ENCODE measurements at regions not wholly inside any gene's neighbourhood (a gene's known extent, or its start where the extent isn't known, plus 50 kb on each side); places are given as distances from the start of the nearest gene placed in this dataset.

DNA sequence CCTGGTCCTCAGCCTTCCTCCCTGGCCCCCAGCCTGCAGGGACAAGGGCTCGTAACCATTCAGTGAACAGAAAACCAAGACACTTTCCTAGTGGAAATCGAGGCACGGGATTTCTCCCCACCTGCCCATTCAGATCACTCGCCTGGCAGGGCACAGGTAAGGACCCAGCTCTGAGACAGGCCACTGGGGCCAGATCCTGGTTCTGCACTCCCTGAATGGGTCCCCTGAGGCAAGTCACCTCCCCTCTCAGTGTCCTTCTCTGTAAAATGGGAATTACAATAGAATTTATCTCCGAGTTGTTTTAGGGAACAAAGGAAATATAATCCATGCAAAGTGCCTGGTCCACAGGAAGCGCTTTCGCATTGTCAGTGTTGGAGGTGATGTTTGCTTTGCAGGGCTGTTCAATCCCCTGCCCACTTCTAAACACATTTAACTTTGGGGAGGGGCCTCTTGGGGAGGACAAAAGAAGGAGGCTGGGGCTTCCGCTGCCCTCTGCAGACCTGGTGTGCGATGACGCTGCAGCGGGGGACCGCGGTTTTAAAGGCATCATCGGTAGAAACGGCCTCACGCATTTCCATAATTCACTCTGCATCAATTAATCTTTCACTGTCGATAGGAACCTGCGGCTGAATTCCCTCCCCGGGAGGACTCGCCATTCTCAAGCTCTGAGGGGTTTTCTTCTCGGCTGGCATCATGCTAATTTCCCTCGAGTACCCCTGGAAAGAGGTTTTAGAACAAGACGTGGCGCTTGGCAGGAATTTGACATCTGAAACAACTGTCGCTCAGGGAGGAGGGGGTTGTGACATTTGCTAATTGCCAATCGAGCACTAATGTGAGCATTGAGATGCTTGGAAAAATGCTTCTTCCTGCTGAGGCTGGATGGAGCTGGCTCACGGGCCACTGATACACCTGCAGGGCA lies 70.4 kb upstream of the FGF3 start:
- H3K27me3 ChIP-seq (ENCODE audit: control insufficient read depth, insufficient read depth, low read length): no peaks in the 10 kb centered on the region
- H3K36me3 ChIP-seq (ENCODE audit: control insufficient read depth, insufficient read depth, low read length): no peaks in the 10 kb centered on the region
- no peak overlapping the region for H3K9ac ChIP-seq
- TF ChIP-seq, protein P1, sequence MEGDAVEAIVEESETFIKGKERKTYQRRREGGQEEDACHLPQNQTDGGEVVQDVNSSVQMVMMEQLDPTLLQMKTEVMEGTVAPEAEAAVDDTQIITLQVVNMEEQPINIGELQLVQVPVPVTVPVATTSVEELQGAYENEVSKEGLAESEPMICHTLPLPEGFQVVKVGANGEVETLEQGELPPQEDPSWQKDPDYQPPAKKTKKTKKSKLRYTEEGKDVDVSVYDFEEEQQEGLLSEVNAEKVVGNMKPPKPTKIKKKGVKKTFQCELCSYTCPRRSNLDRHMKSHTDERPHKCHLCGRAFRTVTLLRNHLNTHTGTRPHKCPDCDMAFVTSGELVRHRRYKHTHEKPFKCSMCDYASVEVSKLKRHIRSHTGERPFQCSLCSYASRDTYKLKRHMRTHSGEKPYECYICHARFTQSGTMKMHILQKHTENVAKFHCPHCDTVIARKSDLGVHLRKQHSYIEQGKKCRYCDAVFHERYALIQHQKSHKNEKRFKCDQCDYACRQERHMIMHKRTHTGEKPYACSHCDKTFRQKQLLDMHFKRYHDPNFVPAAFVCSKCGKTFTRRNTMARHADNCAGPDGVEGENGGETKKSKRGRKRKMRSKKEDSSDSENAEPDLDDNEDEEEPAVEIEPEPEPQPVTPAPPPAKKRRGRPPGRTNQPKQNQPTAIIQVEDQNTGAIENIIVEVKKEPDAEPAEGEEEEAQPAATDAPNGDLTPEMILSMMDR (IDR thresholded peaks at IDR 0.05): no peak
- no peak overlapping the region for H3K4me2 ChIP-seq (ENCODE audit: low read length)
- peaks cover 5% of the 10 kb centered on the region for H3K4me1 ChIP-seq
- H3K4me3 ChIP-seq (ENCODE audit: low read depth, low read length): no peak overlapping the region
- no peak overlapping the region for H3K27ac ChIP-seq
- no peaks in the 10 kb centered on the region for H3K9me3 ChIP-seq (ENCODE audit: control insufficient read depth, low read length)
- H2AFZ ChIP-seq: no peak overlapping the region
- H3K79me2 ChIP-seq: no peaks in the 10 kb centered on the region

- Histone ChIP-seq H3K27me3 (ENCODE audit: control insufficient read depth, insufficient read depth, low read length) (no peaks in the 10 kb centered on the region), H3K79me2 (no peaks in the 10 kb centered on the region), H3K4me2 (ENCODE audit: low read length) (no peak overlapping the region), H3K36me3 (ENCODE audit: control insufficient read depth, insufficient read depth, low read length) (no peaks in the 10 kb centered on the region), H3K27ac (no peak overlapping the region), H3K9ac (no peak overlapping the region), H2AFZ (no peak overlapping the region), H3K4me1 (peaks cover 7% of the 10 kb centered on the region), H3K4me3 (ENCODE audit: low read depth, low read length) (no peak overlapping the region), H3K9me3 (ENCODE audit: control insufficient read depth, low read length) (no peaks in the 10 kb centered on the region)
- TF ChIP-seq, protein P1 (IDR thresholded peaks at IDR 0.05): no peak
Observed at GRCh38 chr11:69890476-69890875, 71.3 kb upstream of the FGF3 start.

GRCh38 chr11:69891421-69892236 lies 72.4 kb upstream of the FGF3 start:
- peaks cover 7% of the 10 kb centered on the region for H3K4me1 ChIP-seq
- no peak overlapping the region for H3K9ac ChIP-seq
- no peaks in the 10 kb centered on the region for H3K9me3 ChIP-seq (ENCODE audit: control insufficient read depth, low read length)
- no peaks in the 10 kb centered on the region for H3K27me3 ChIP-seq (ENCODE audit: control insufficient read depth, insufficient read depth, low read length)
- TF ChIP-seq, protein P1 (IDR thresholded peaks at IDR 0.05): no peak
- no peaks in the 10 kb centered on the region for H3K79me2 ChIP-seq
- H3K36me3 ChIP-seq (ENCODE audit: control insufficient read depth, insufficient read depth, low read length): no peaks in the 10 kb centered on the region
- H3K4me2 ChIP-seq (ENCODE audit: low read length): no peak overlapping the region
- H3K4me3 ChIP-seq (ENCODE audit: low read depth, low read length): no peak overlapping the region
- no peak overlapping the region for H3K27ac ChIP-seq
- H2AFZ ChIP-seq: no peak overlapping the region

DNA sequence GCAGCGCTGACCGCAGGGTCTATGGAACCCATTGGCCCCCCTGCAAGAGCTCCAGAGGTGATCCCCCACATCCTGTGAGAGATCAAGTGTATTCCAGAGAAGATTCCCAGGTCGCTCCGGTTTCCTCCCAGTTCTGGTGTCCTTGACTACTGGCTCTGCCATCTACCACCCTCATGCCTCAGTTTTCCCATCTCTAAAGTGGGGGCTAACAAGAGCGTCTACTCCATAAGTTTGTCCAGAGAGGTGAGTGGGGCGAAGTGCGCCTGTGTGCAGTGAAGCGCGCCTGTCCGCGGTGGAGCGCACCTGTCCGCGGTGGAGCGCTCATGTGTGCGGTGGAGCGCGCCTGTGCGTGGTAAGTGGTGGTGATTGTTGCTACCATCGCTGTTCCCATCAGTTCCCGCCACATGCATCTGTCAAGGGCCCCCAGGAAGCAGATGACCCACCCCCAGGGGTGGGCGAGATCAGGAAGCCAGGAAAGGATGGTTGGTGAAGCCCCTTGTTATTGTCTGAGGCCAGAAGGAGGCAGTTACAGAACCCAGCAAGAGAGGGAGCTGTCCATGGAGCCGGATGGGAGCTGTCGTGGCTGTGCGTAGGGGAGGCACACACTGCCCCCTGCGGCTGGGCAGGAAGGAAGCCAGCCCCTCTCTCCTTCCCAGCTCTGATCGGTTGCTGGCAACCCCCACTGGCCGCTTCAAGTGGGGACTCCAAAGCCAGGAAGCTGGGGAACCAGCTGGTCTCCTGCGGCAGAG lies 73.2 kb upstream of the FGF3 start:
- H3K27ac ChIP-seq: no peak overlapping the region
- H3K9ac ChIP-seq: no peak overlapping the region
- TF ChIP-seq, protein P1 (IDR thresholded peaks at IDR 0.05): peak; percentile 18
- H3K36me3 ChIP-seq (ENCODE audit: control insufficient read depth, insufficient read depth, low read length): no peaks in the 10 kb centered on the region
- H2AFZ ChIP-seq: no peak overlapping the region
- H3K27me3 ChIP-seq (ENCODE audit: control insufficient read depth, insufficient read depth, low read length): no peaks in the 10 kb centered on the region
- no peaks in the 10 kb centered on the region for H3K9me3 ChIP-seq (ENCODE audit: control insufficient read depth, low read length)
- peaks cover 7% of the 10 kb centered on the region for H3K4me1 ChIP-seq
- no peak overlapping the region for H3K4me3 ChIP-seq (ENCODE audit: low read depth, low read length)
- no peak overlapping the region for H3K4me2 ChIP-seq (ENCODE audit: low read length)
- no peaks in the 10 kb centered on the region for H3K79me2 ChIP-seq

All from parathyroid adenoma (tissue), 2 donors.